ENCODE measurements at regions not wholly inside any gene's neighbourhood (a gene's known extent, or its start where the extent isn't known, plus 50 kb on each side); places are given as distances from the start of the nearest gene placed in this dataset.

- TF ChIP-seq CTCF (IDR thresholded peaks at IDR 0.05; ENCODE audit: low read depth, low read length, poor library complexity, severe bottlenecking) (no peak), EZH2phosphoT487 (IDR thresholded peaks at IDR 0.05; ENCODE audit: borderline replicate concordance, low read length) (no peak)
Observed at GRCh38 chr1:193939585-193939984, 753.2 kb upstream of the B3GALT2 start.
